ENCODE measurements at regions not wholly inside any gene's neighbourhood (a gene's known extent, or its start where the extent isn't known, plus 50 kb on each side); places are given as distances from the start of the nearest gene placed in this dataset.

DNA sequence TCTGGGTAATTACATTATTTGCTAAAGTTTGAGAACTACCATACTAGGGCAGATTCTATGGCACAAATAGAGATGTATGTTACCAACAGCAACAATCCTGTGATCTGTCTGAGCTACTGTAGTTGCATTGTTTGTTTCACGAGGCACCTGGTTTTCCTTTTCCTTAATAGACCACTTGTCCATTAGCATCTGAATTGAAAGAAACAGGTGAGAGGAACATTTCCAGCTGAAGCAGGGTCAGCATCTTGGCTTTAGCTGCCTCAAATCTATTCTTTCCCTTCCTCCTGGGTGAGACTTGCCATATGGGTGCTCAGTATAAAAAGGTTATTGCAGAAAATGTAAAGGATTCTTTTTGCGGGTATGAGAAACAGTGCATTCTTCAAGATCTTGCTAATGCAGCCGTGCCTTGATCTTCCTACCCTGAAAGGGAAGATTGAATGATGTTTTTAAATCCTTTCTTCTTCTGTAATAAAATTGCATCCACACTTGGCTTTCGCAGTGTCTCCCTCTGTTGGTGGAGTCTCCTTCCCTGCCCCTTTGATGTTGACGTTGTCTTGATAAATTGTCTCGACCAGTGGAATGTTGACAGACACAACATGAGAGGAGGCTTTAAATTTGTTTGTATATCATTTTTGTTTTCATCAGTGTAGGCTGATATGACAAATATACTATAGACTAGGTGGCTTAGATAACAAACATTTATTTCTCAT is 118.0 kb upstream of the BRINP1 start:
- H3K27ac Mint-ChIP-seq = no peak overlapping the region
- no peak for DNase-seq
- no peaks in the 10 kb centered on the region for H3K36me3 Mint-ChIP-seq
- H3K27me3 Mint-ChIP-seq = no peaks in the 10 kb centered on the region
- H3K4me3 Mint-ChIP-seq = no peak overlapping the region
- no peaks in the 10 kb centered on the region for H3K9me3 Mint-ChIP-seq
- no peak for ATAC-seq (replicated peaks)
- no peaks in the 10 kb centered on the region for H3K4me1 Mint-ChIP-seq

DNA sequence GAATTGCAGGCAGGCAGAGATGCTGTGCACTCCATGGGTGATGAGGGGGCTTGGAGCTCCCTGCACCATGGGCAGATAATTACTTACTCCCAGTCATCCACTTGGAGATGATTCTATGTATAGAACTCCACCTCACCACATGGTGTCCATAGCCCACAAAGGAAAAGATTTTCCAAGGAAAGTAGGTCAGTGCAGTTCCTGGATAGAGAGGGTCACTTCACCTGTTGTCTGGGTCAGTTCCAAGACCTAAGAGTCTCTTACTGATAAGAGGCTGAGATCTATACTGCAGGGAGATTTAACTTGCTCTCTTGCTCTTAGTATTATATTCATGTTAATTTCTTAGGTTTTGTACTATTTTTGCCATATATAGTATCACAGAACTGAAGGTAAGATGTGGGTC is 113.9 kb upstream of the BRINP1 start:
- no peak for DNase-seq
- no peak for ATAC-seq (replicated peaks)
- H3K36me3 Mint-ChIP-seq = no peaks in the 10 kb centered on the region
- H3K4me3 Mint-ChIP-seq = no peak overlapping the region
- H3K27me3 Mint-ChIP-seq = no peaks in the 10 kb centered on the region
- no peak overlapping the region for H3K27ac Mint-ChIP-seq
- no peaks in the 10 kb centered on the region for H3K9me3 Mint-ChIP-seq
- H3K4me1 Mint-ChIP-seq = no peaks in the 10 kb centered on the region

DNA sequence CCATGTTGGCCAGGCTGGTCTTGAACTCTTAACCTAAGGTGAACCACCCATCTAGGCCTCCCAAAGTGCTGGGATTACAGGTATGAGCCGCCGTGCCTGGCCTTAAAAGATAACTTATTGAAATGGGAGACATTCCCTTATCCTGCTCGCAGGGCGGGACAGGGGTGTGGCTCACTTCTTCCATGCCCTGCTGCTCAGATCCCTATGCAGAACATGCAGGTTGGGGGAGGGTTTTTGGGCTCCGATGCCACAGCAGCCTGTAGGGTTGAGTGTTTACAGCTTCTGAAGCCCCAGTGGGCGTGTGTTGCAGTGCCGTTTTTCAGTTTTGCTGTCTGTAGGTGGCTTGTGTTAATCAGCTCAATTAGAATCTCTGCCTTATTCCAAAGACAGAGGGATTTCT is 108.0 kb upstream of the BRINP1 start:
- H3K27me3 Mint-ChIP-seq = no peaks in the 10 kb centered on the region
- DNase-seq (no peak), ATAC-seq (replicated peaks) (no peak)
- no peaks in the 10 kb centered on the region for H3K36me3 Mint-ChIP-seq
- no peak overlapping the region for H3K27ac Mint-ChIP-seq
- no peaks in the 10 kb centered on the region for H3K4me1 Mint-ChIP-seq
- no peaks in the 10 kb centered on the region for H3K9me3 Mint-ChIP-seq
- no peak overlapping the region for H3K4me3 Mint-ChIP-seq

DNA sequence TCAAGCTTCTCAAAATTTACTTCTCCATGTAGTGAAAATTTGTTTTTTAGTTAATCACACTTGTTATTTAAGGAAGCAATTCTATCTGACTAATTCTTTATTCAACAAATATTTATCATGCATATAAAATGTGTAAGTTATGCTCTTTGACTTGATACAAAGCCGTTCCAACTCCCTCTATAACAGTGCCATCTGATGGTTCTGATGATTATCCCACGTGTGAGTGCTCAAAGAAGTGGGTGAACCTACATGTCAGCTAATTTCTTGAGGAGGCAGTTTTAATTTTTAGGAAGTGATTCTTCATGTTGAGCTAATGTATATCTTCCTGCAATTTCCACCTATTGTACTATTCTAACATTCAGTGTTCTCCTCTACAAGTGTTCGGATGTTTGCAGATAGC is 88.8 kb upstream of the BRINP1 start:
- DNase-seq = no peak
- H3K36me3 Mint-ChIP-seq = no peaks in the 10 kb centered on the region

DNA sequence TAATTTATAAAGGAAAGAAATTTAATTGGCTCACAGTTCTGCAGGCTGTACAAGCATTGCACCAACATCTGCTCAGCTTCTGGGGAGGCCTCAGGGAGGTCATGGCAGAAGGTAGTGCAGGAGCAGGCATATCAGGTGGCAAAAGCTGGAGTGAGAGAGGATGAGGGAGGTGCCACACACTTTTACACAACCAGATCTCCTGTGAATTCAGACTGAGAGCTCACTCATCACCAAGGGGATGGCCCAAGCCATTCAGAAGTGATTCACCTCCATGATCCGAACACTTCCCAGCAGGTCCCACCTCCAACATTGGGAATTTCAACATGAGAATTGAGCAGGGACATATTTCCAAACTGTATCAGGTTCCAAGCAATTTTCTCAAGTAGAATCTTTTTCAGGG is 84.7 kb upstream of the BRINP1 start:
- H3K4me1 Mint-ChIP-seq = no peaks in the 10 kb centered on the region
- ATAC-seq (replicated peaks) (no peak), DNase-seq (no peak)
- no peak overlapping the region for H3K27ac Mint-ChIP-seq
- H3K9me3 Mint-ChIP-seq = peaks cover 1 to 8% of the 10 kb centered on the region in 2 donors
- H3K27me3 Mint-ChIP-seq = no peaks in the 10 kb centered on the region
- H3K4me3 Mint-ChIP-seq = no peak overlapping the region
- no peaks in the 10 kb centered on the region for H3K36me3 Mint-ChIP-seq

More for the DNA sequence above, 88.8 kb upstream of the BRINP1 start:
- peaks cover 1 to 8% of the 10 kb centered on the region in 2 donors for H3K9me3 Mint-ChIP-seq
- no peak overlapping the region for H3K4me3 Mint-ChIP-seq
- H3K27ac Mint-ChIP-seq = no peak overlapping the region
- H3K4me1 Mint-ChIP-seq = no peaks in the 10 kb centered on the region
- H3K27me3 Mint-ChIP-seq = no peaks in the 10 kb centered on the region
- no peak for ATAC-seq (replicated peaks)

DNA sequence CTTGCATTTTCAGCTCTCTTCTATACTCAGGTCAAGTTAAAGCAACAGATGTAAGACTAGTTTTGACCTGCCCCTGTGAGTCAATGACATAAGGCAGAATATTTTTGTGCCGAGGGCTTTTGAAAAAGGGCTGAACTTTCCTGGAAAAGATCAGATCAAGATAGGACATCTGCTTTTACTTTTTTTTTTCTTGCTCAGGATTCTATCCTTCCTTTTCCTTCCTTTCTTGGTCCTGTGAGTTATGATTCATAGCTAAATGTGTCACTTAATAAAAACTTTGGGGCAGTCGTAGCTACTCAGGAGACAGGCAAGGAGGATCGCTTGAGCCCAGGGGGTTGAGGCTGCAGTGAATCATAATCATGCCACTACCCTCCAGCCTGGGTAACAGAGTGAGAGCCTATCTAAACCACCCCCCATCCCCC is 84.3 kb upstream of the BRINP1 start:
- H3K9me3 Mint-ChIP-seq = peaks cover 1 to 8% of the 10 kb centered on the region in 2 donors
- H3K36me3 Mint-ChIP-seq = no peaks in the 10 kb centered on the region
- no peaks in the 10 kb centered on the region for H3K4me1 Mint-ChIP-seq
- H3K27me3 Mint-ChIP-seq = no peaks in the 10 kb centered on the region
- no peak for ATAC-seq (replicated peaks)
- no peak overlapping the region for H3K27ac Mint-ChIP-seq
- H3K4me3 Mint-ChIP-seq = no peak overlapping the region
- no peak for DNase-seq

DNA sequence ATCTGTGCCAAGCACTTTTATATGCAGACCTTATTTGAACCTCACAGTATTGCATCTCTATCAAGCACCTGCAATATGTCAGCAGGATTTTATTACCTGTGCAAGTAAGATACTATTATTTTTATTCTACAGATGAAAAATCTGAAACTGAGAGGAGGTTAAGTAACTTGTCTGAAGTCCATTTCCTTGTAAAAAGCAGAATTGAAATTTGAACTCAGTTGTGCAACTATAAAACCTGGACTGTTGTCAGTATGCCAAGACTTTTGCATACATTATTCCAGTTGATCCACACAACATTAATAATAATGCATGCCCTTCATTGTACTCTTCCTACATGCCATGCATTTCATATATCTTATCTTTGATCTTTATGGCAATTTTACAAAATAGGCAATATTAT is 82.2 kb upstream of the BRINP1 start:
- Mint-ChIP-seq H3K4me1 (no peaks in the 10 kb centered on the region), H3K27me3 (no peaks in the 10 kb centered on the region), H3K4me3 (no peak overlapping the region), H3K9me3 (peaks cover 1 to 8% of the 10 kb centered on the region in 2 donors), H3K27ac (no peak overlapping the region), H3K36me3 (no peaks in the 10 kb centered on the region)
- no peak for ATAC-seq (replicated peaks)
- DNase-seq = no peak

DNA sequence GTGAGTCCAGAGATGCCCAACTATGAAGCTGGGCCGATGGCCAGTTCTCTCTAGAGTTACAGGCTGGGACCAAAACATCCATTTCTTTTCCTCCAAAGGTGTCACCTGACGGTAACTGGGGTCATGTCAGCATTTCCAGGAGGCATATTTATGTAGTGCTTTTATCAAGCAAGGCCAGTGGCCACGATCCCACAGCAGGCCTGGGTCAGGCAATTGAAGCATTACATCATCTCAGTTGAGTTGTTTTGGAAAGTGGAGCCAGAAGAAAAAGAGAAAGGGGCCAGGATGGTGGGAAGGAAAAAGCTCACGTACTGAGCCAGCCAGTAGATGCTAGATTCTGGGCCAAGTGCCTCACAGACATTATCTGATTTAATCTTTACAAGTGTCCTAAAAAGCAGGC is 73.9 kb upstream of the BRINP1 start:
- Mint-ChIP-seq H3K36me3 (no peaks in the 10 kb centered on the region), H3K27ac (no peak overlapping the region), H3K4me1 (no peaks in the 10 kb centered on the region), H3K4me3 (no peak overlapping the region), H3K27me3 (peaks cover 0 to 4% of the 10 kb centered on the region in 2 donors), H3K9me3 (peaks cover 0 to 2% of the 10 kb centered on the region in 2 donors)
- DNase-seq (no peak), ATAC-seq (replicated peaks) (no peak)

DNA sequence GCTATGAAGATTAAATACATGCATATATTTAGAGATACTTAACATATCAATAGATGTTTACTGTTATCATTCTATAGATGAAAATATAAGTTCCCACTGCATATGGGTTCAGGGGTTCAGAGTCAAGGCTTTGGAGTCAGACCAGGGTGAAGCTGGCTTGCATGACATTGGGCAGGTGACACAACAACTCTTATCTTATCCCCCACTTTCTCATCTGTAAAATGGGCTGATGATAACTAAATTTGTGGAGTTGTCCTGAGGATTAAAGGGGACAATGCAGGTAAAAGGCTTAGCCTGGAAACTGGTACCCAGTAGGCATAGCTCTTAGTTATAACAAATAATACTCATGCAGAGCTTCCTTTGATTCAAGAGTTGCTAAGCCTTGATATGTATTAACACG is 72.6 kb upstream of the BRINP1 start:
- H3K36me3 Mint-ChIP-seq = no peaks in the 10 kb centered on the region
- H3K9me3 Mint-ChIP-seq = peaks cover 0 to 2% of the 10 kb centered on the region in 2 donors
- no peak for DNase-seq
- no peaks in the 10 kb centered on the region for H3K4me1 Mint-ChIP-seq
- no peak overlapping the region for H3K27ac Mint-ChIP-seq
- no peak overlapping the region for H3K4me3 Mint-ChIP-seq
- ATAC-seq (replicated peaks) = no peak
- peaks cover 0 to 4% of the 10 kb centered on the region in 2 donors for H3K27me3 Mint-ChIP-seq

DNA sequence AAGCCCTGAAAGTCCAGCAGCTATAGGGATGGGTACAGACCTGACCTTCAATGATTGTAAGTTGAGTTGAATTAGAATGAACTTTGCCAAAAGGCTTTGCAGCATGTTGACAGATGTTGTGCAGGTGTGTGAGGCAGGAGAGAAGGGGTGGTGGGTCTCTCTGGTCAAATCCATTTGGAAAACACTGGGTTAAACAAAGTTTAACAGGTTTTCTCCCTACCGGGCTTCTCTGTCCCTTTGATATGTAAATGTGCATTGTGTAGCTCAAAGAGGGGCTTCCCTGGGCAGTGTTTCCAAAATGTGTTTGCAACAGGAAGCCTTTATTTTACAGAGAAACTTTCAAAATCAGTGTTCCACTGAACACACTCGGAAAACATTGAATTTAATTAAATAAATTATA is 72.1 kb upstream of the BRINP1 start:
- H3K36me3 Mint-ChIP-seq = no peaks in the 10 kb centered on the region
- no peak for ATAC-seq (replicated peaks)

DNA sequence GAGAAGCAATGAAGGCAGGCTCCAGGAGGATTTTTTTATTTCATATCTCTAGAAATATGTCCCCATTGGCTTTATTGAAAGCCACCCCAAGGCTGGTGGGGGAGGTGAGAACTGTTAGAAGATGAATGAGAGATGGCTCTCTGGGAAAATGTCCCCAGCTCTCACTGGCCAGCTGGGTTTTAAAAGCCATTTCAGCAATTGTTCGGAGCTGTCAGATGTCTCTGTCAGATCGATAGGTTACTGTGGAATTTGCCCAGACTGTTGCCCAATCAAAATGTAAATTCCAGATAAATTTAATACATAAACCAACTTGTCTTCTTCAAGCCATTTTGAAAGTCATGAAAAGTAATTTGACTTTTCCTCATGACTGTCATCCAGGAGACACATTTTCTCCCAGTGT is 67.0 kb upstream of the BRINP1 start:
- Mint-ChIP-seq H3K4me3 (no peak overlapping the region), H3K9me3 (peaks cover 0 to 2% of the 10 kb centered on the region in 2 donors), H3K4me1 (no peaks in the 10 kb centered on the region), H3K36me3 (no peaks in the 10 kb centered on the region), H3K27ac (no peak overlapping the region), H3K27me3 (no peaks in the 10 kb centered on the region)
- no peak for ATAC-seq (replicated peaks)
- DNase-seq = no peak

More for the DNA sequence above, 72.1 kb upstream of the BRINP1 start:
- H3K9me3 Mint-ChIP-seq = peaks cover 0 to 2% of the 10 kb centered on the region in 2 donors
- DNase-seq = no peak
- H3K4me1 Mint-ChIP-seq = no peaks in the 10 kb centered on the region
- H3K4me3 Mint-ChIP-seq = no peak overlapping the region
- no peak overlapping the region for H3K27ac Mint-ChIP-seq
- peaks cover 0 to 4% of the 10 kb centered on the region in 2 donors for H3K27me3 Mint-ChIP-seq

DNA sequence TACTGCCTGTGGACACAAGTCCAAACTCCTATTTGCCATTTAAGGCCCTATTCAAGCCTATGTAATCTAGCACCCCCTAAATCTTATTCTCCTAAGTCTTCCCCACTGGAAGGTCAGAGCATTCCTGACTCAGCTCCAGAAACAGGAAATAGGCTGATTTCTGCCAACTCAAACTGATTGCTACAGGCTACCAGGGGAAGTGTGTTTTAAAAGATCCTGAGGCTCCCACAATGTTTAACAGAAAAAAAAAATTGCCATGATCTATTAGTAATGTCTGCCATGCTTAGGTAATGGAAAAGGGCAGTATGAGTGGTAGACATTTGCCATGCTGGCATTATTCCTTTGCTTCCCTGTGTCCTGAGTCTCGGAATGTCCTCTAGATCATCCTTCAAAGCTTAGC is 65.8 kb upstream of the BRINP1 start:
- Mint-ChIP-seq H3K27ac (no peak overlapping the region), H3K4me3 (no peak overlapping the region), H3K9me3 (peaks cover 0 to 2% of the 10 kb centered on the region in 2 donors), H3K36me3 (no peaks in the 10 kb centered on the region), H3K27me3 (no peaks in the 10 kb centered on the region), H3K4me1 (no peaks in the 10 kb centered on the region)
- DNase-seq (no peak), ATAC-seq (replicated peaks) (no peak)

DNA sequence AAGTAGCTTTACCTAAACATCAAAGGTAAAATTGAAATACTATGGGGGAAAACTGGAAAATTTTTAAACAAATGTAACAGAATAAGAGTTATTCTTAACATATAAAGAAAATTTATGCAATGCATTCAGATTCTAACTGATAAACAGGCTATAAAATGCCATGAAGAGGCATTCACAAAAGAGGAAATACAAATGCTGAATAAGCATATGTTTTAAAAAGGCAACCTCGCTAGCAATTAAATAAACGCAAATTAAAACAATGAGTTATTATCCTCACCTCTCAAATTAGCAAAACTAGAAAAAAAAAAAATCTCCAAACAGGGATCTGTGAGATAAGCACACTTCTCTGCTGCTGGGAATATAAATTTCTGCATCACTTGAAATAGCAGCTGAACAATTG is 63.2 kb upstream of the BRINP1 start:
- H3K36me3 Mint-ChIP-seq = no peaks in the 10 kb centered on the region
- no peak for ATAC-seq (replicated peaks)
- no peak overlapping the region for H3K27ac Mint-ChIP-seq
- no peaks in the 10 kb centered on the region for H3K27me3 Mint-ChIP-seq
- DNase-seq = no peak
- no peak overlapping the region for H3K4me3 Mint-ChIP-seq
- H3K4me1 Mint-ChIP-seq = no peaks in the 10 kb centered on the region
- peaks cover under 1 to 1% of the 10 kb centered on the region in 2 donors for H3K9me3 Mint-ChIP-seq

DNA sequence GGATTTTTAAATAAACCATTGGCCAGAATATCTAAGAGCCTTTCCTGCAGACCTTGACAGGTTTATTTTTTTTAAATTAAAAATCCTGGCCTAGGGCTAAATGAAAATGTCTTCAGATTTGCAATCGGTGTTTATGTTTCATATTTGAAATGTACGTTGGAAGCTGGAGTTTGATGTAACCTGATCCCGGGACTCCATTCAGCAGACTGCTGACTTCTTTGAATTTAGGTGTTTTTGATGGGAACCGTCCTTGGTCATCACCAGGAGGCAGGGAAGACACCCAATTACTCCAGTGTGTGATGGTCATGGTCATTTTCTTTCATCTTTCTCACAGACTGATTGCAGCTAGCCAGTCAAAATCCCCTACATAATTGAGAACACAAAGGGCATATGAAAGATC is 60.1 kb upstream of the BRINP1 start:
- Mint-ChIP-seq H3K36me3 (no peaks in the 10 kb centered on the region), H3K4me3 (no peak overlapping the region), H3K9me3 (peaks cover 5 to 6% of the 10 kb centered on the region in 2 donors), H3K27ac (no peak overlapping the region), H3K27me3 (no peaks in the 10 kb centered on the region), H3K4me1 (no peaks in the 10 kb centered on the region)
- DNase-seq (no peak), ATAC-seq (replicated peaks) (no peak)

DNA sequence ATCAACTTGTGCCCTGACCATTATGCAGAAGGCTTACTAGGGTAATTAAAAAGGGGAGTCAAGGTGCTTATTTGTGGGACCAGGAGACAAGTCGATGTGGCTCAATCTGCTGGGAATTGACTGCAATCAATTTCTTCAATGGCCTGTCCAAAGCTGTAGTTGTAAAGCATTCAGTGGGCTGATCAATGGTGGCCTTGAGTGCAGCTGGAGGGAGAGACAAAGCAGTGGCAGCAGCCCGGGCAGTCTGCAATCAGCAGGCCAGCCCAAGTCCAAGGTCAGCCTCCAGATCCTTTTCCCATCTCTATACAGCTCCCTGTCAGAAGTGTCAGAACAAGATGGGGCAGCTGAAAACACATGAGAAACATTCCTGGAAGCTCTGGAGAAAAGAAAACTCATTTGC is 51.0 kb upstream of the BRINP1 start:
- no peak overlapping the region for H3K27ac Mint-ChIP-seq
- no peaks in the 10 kb centered on the region for H3K27me3 Mint-ChIP-seq
- no peak overlapping the region for H3K4me3 Mint-ChIP-seq
- no peaks in the 10 kb centered on the region for H3K4me1 Mint-ChIP-seq
- DNase-seq (no peak), ATAC-seq (replicated peaks) (no peak)
- no peaks in the 10 kb centered on the region for H3K9me3 Mint-ChIP-seq
- no peaks in the 10 kb centered on the region for H3K36me3 Mint-ChIP-seq
